ENCODE measurements at regions not wholly inside any gene's neighbourhood (a gene's known extent, or its start where the extent isn't known, plus 50 kb on each side); places are given as distances from the start of the nearest gene placed in this dataset.

DNA sequence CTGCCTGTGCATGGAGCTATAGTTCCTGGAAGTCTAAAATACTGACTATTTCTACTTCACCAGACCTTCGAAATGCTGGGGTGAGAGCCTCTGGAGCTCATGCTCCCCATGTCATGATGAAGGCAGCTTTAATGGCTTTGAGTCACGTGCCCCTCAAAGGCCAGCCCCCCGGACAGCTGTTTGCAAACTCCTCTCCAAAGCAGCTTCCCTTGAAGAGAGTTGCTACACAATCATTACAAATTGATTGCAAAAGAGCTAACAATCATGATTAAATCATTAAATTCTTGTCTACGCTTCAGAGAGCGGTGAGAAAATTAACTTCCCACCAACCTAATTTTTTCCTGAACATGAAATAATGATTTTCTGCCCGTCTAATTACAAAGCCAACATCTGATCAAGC is 134.8 kb upstream of the IRX6 start:
- TF ChIP-seq, protein P1, sequence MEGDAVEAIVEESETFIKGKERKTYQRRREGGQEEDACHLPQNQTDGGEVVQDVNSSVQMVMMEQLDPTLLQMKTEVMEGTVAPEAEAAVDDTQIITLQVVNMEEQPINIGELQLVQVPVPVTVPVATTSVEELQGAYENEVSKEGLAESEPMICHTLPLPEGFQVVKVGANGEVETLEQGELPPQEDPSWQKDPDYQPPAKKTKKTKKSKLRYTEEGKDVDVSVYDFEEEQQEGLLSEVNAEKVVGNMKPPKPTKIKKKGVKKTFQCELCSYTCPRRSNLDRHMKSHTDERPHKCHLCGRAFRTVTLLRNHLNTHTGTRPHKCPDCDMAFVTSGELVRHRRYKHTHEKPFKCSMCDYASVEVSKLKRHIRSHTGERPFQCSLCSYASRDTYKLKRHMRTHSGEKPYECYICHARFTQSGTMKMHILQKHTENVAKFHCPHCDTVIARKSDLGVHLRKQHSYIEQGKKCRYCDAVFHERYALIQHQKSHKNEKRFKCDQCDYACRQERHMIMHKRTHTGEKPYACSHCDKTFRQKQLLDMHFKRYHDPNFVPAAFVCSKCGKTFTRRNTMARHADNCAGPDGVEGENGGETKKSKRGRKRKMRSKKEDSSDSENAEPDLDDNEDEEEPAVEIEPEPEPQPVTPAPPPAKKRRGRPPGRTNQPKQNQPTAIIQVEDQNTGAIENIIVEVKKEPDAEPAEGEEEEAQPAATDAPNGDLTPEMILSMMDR (IDR thresholded peaks at IDR 0.05), result no peak
- no peaks in the 10 kb centered on the region for H3K36me3 ChIP-seq
- H3K27ac ChIP-seq, result no peak overlapping the region
- intact Hi-C loops (cut with DNase I), result no loop called here
- H3K4me1 ChIP-seq, result no peaks in the 10 kb centered on the region
- H3K4me3 ChIP-seq, result no peak overlapping the region
- DNase-seq, result no peak
- H3K9me3 ChIP-seq, result no peaks in the 10 kb centered on the region
- no peak overlapping the region for H3K9ac ChIP-seq (ENCODE audit: low read depth in 2 of 2, low read length in 2 of 2)
- no peaks in the 10 kb centered on the region for H3K27me3 ChIP-seq

DNA sequence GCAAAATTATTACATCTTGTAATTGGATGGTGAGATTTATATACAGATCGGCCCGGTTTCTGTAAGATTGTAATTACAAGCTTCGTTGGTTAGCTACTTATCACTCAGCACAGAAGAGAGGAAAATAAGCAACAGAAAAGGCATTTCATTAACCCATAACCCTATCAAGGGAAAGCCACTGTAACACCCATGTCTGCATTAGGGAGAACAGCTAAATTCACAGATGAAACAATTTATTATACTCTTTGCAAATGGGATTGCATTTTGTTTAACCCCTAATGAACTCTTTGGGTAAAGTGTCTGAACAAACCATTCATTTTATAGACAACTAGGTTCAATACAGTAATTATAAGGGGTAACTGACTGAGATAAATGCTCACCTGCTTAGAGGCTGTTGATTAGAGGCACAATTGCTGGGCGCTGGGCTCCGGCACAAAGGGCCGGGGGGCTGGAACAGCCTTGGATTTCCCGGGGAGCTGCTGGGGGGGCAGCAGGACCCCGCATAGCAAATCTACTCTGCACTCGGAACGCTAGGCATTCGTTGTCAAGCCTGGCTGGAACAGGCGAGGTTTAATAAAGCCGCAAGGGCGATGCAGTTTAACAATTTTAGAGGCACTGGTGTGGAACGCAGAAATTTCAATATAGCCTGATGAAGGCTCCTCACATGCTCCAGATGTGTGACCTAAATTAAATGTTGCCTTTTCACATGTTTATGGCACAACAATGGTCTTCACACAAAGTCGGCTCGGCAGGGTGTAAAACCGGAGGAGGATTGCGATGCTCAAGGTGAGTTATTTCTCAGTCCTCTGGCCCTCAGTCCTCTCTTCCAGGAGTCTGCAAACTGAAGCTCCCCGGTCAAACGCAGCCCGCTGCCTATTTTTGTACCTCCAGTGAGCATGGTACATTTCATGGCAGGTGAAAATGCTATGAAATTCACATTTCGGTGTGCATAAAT is 134.0 kb upstream of the IRX6 start:
- no peak overlapping the region for H3K27ac ChIP-seq
- H3K36me3 ChIP-seq, result no peaks in the 10 kb centered on the region
- H3K9me3 ChIP-seq, result no peaks in the 10 kb centered on the region
- H3K4me1 ChIP-seq, result no peaks in the 10 kb centered on the region
- no peak for DNase-seq
- no peaks in the 10 kb centered on the region for H3K27me3 ChIP-seq
- intact Hi-C loops (cut with DNase I), result no loop called here
- H3K9ac ChIP-seq (ENCODE audit: low read depth in 2 of 2, low read length in 2 of 2), result no peak overlapping the region
- no peak overlapping the region for H3K4me3 ChIP-seq
- TF ChIP-seq, protein P1 (IDR thresholded peaks at IDR 0.05), result no peak

DNA sequence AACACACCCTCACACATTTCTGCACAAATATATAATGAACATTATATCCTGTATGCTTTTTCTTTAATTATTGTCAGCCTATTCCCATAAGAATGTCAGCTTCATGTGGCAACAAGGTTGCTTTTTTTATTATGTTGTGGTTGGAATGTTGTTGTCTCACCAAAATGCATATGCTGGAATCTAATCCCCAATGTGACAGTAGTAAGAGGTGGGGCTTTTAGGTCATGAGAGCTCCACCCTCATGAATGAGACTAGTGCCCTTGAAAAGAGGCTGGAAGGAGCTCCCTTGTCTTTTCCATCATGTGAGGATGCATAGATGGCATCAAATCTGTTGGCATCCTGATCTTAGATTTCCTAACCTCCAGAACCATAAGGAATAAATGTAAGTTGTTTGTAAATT is 131.3 kb upstream of the IRX6 start:
- no peak for DNase-seq
- H3K27me3 ChIP-seq, result no peaks in the 10 kb centered on the region
- H3K9ac ChIP-seq (ENCODE audit: low read depth in 2 of 2, low read length in 2 of 2), result no peak overlapping the region
- H3K36me3 ChIP-seq, result no peaks in the 10 kb centered on the region
- no peaks in the 10 kb centered on the region for H3K9me3 ChIP-seq
- intact Hi-C loops (cut with DNase I), result no loop called here
- H3K4me3 ChIP-seq, result no peak overlapping the region
- H3K4me1 ChIP-seq, result no peaks in the 10 kb centered on the region
- no peak overlapping the region for H3K27ac ChIP-seq
- TF ChIP-seq, protein P1 (IDR thresholded peaks at IDR 0.05), result no peak

DNA sequence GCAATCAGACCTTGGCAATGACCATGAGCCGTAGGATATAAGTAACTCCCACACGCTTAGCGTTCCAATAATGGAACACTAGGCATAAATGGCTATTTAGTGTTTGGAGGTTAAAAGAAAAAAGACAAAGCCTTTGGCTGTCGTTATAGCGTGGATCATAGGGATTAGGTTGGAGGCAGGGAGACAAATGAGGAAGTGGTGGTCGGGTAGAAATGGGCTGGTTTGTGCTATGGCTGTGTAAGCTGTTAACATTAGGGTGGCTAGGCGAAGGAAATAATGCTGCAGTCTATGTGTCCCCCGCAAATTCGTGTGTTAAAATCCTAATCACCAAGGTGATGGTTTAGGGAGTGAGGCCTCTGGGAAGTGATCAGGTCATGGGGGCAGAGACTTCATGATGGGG is 120.4 kb upstream of the IRX6 start:
- intact Hi-C loops (cut with DNase I), result no loop called here
- no peak overlapping the region for H3K9ac ChIP-seq (ENCODE audit: low read depth in 2 of 2, low read length in 2 of 2)
- H3K27ac ChIP-seq, result no peak overlapping the region
- H3K27me3 ChIP-seq, result no peaks in the 10 kb centered on the region
- TF ChIP-seq, protein P1 (IDR thresholded peaks at IDR 0.05), result no peak
- no peaks in the 10 kb centered on the region for H3K36me3 ChIP-seq
- H3K9me3 ChIP-seq, result no peaks in the 10 kb centered on the region
- DNase-seq, result no peak
- H3K4me1 ChIP-seq, result no peaks in the 10 kb centered on the region
- H3K4me3 ChIP-seq, result no peak overlapping the region

DNA sequence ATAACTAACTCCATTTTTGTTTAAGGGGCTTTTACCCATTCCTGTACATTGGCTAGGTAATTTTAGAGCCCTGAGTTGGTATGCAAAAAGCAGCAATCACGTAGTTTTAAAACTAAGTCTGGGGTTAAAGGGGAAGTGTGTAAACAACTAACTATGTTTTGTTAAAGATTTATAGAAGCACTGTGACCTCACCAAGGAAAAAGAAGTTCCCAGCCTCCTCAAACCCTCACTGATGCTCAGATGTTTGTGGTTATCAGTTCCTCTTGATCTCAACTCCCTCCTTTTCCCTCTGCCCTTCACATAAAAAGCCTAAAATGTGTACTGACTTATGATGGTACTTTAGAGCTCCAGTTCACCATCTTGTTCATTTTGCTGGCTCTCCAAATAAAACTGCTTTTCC is 119.9 kb upstream of the IRX6 start:
- no peaks in the 10 kb centered on the region for H3K27me3 ChIP-seq
- TF ChIP-seq, protein P1 (IDR thresholded peaks at IDR 0.05), result no peak
- no peak overlapping the region for H3K27ac ChIP-seq
- H3K9ac ChIP-seq (ENCODE audit: low read depth in 2 of 2, low read length in 2 of 2), result no peak overlapping the region
- H3K36me3 ChIP-seq, result no peaks in the 10 kb centered on the region
- no peak for DNase-seq
- H3K9me3 ChIP-seq, result no peaks in the 10 kb centered on the region
- intact Hi-C loops (cut with DNase I), result no loop called here
- H3K4me1 ChIP-seq, result no peaks in the 10 kb centered on the region
- H3K4me3 ChIP-seq, result no peak overlapping the region
